Activated T-cell treated with anti-CD3 and anti-CD28 coated beads for 24 hours (primary cell): ENCODE measurements at regions not wholly inside any gene's neighbourhood (a gene's known extent, or its start where the extent isn't known, plus 50 kb on each side); places are given as distances from the start of the nearest gene placed in this dataset.

Source experiments
- DNase-seq: peaks from one replicate; pipeline ENCODE4 v3.0.0-alpha.2; 2020; ENCODE audit warnings: low read depth

GRCh38 chr17:36661047-36661666 lies 59.8 kb downstream of the MRM1 start:
- no peak for DNase-seq

- no peak for DNase-seq
Observed at GRCh38 chr17:36661688-36662087, 60.3 kb downstream of the MRM1 start.

GRCh38 chr17:36665417-36665816 lies 64.0 kb downstream of the MRM1 start:
- no peak for DNase-seq

- no peak for DNase-seq
Observed at GRCh38 chr17:36667922-36668321, 66.5 kb downstream of the MRM1 start.

GRCh38 chr17:36668824-36669223 lies 67.4 kb downstream of the MRM1 start:
- no peak for DNase-seq

GRCh38 chr17:36671144-36671543 lies 69.8 kb downstream of the MRM1 start:
- DNase-seq: no peak

GRCh38 chr17:36672403-36672918 lies 71.1 kb downstream of the MRM1 start:
- no peak for DNase-seq

GRCh38 chr17:36673068-36673467 lies 71.7 kb downstream of the MRM1 start:
- no peak for DNase-seq

GRCh38 chr17:36673637-36674277 lies 72.4 kb downstream of the MRM1 start:
- no peak for DNase-seq

GRCh38 chr17:36674278-36674650 lies 72.9 kb downstream of the MRM1 start:
- DNase-seq: no peak

- no peak for DNase-seq
Observed at GRCh38 chr17:36675250-36675649, 73.9 kb downstream of the MRM1 start.

- no peak for DNase-seq
Observed at GRCh38 chr17:36675786-36676185, 74.4 kb downstream of the MRM1 start.

GRCh38 chr17:36679815-36680467 lies 78.6 kb downstream of the MRM1 start:
- no peak for DNase-seq

GRCh38 chr17:36680701-36681202 lies 79.4 kb downstream of the MRM1 start:
- no peak for DNase-seq

- no peak for DNase-seq
Observed at GRCh38 chr17:36682773-36683172, 81.4 kb downstream of the MRM1 start.

GRCh38 chr17:36683387-36683786 lies 82.0 kb downstream of the MRM1 start:
- no peak for DNase-seq

- no peak for DNase-seq
Observed at GRCh38 chr17:36684134-36684533, 82.8 kb downstream of the MRM1 start.

GRCh38 chr17:36686123-36686669 lies 84.8 kb downstream of the MRM1 start:
- no peak for DNase-seq

- no peak for DNase-seq
Observed at GRCh38 chr17:36687736-36688135, 86.4 kb downstream of the MRM1 start.

- no peak for DNase-seq
Observed at GRCh38 chr17:36689089-36689667, 87.8 kb downstream of the MRM1 start.

GRCh38 chr17:36690190-36690589 lies 88.8 kb downstream of the MRM1 start:
- DNase-seq: no peak

- DNase-seq: no peak
Observed at GRCh38 chr17:36691606-36692005, 90.2 kb downstream of the MRM1 start.

- no peak for DNase-seq
Observed at GRCh38 chr17:36695082-36695481, 93.7 kb downstream of the MRM1 start.
